DMS153 treated with DMSO at 0.1 percent for 48 hours (cell line): ENCODE measurements at regions not wholly inside any gene's neighbourhood (a gene's known extent, or its start where the extent isn't known, plus 50 kb on each side); places are given as distances from the start of the nearest gene placed in this dataset.

Experiments used
- DNase-seq: peaks from one replicate; lab custom pipeline; 2025; ENCODE audit not compliant: unreplicated experiment; lab: John Stamatoyannopoulos, UW

DNA sequence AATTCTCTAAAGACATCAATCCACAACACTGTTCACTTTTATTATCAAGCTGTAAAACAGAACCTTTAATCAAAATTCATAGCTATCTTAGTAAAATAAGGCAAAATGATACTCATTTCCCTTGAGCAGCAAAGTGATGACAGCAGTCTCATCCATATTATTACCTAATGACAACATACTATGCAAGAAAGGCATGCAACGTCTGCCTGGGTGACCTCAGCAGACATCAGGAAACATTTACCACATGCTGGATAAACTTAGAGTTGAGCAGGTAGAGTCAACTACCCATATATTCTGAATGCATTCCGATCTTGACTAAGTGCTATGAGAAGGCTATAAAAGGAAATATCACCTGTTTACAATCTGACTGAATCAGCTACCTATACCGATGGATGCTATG, 145.1 kb downstream of the SIPA1L2 start:
- DNase-seq = no peak

DNA sequence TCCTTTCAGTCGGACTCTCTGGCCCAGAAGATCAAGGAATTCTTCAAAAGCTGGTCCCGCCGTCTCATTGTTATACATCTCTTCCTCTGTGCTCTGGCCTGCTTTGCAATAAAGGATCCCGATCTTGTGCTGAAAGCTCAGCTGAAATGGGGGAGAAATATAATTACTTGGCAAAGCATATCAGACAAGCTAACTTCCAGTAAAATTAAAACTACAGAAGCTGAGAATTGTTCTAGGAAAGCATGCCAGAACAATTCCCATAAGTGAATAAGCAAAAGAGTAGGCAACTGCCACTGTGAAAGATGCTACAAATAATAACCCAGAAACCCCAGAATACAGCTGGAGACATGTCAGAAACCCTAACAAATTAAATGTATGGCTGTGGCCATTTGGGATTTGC, 146.1 kb downstream of the SIPA1L2 start:
- DNase-seq = no peak

DNA sequence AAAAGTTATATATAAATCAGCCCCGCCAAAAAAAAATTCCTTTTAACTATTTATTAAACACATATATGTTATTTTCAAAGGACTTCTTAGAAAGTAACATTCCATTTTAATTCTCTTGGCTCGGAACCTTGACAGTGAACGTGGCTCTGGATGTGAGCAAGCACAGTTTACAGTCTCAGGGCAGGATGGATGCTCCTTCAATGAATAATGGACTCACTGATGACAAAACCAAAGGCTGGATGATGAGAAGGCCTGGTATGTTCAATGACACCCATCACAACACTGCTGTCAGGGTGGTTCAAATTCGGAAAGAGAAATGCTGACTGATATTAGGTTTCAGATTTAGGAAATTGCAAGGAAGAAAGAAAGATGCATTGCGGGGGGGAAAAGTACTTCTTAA, 148.8 kb downstream of the SIPA1L2 start:
- no peak for DNase-seq

DNA sequence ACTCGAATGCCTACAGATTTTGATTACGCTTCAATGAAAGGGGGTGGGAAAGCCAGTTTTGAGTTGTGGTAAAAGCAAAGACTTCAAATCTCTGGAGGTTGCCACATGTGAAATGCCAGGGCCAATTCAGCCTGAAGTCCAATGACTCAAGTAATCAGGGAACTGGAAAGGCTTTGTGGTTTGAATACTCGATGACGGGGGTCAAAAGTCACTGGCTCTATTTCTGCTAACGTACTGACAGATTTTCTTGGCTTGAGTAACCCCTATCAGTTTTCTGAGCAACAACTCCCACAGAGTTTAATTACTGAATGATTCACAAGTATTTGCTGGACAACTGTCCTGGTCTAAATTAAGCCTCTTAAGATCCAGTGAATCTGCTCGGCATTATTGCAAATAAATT, 152.2 kb downstream of the SIPA1L2 start:
- no peak for DNase-seq

- no peak for DNase-seq
These were observed 153.4 kb downstream of the SIPA1L2 start for GRCh38 chr1:232476538-232476950.

DNA sequence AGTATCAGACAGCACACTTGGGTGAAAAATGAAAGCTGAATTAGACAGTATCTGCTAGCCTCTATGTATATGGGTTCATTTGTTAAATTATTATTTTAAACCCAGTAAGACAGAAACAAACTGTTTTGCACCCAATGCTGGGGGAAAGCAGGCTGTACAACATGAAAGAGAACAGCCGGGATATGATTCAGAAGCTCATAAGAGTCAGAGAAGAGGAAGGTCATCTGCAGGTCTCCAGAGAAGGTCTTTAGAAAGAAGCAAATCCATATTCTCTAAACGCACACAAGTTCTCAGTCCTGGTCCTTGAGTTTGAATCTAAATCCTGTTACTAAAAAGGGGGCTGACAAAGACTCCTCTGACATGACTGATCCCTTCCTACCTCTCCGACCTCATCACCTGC, 155.1 kb downstream of the SIPA1L2 start:
- DNase-seq = no peak

DNA sequence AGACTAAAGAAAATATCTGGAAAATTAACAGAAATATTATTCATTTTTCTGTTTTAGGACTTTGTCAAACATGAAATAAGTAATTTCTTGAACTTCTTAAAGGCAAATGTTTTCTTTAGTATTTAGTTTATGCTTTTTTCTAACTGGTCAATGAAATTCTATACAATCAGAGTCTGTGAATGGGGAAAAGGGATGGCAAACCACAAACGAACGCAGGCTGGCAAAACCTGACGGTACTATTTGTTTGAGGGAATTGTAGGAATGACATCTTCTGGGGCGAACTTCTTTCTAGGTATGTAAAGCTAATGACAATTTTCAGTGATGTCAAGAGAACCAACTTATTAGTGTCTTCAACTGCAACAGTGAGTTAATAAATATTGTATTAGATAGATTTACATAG, 156.0 kb downstream of the SIPA1L2 start:
- no peak for DNase-seq

- no peak for DNase-seq
These were observed 156.6 kb downstream of the SIPA1L2 start for GRCh38 chr1:232473324-232473723.

DNA sequence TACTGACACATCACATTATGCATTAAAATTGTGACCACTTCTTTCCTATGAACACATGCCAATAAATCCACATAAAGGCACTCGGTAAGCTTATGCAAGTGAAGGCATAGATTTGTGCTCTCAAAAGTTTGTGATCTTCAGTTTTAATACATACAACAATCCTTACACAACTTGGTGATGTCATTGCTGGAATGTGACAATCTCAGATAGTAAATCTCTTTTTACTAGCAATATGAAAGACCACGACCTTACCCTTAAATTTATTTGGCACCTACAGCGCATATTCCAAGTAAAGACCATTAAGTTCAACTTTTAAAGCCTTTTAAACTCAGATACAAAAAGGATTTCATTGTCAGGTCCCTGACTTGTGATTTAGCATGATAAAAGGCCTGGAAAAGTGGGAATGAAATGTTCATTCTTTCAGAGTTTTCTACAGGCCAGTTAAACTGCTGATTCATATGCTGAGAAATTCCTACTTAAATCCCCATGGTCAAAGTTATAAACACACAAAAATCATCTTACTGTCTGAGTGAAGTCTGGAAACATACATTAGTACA, 157.4 kb downstream of the SIPA1L2 start:
- DNase-seq = no peak

- DNase-seq = no peak
These were observed 158.7 kb downstream of the SIPA1L2 start for GRCh38 chr1:232471250-232471649.

GRCh38 chr1:232470711-232471110, 159.2 kb downstream of the SIPA1L2 start:
- DNase-seq = no peak

GRCh38 chr1:232468249-232468648, 161.7 kb downstream of the SIPA1L2 start:
- DNase-seq = no peak

DNA sequence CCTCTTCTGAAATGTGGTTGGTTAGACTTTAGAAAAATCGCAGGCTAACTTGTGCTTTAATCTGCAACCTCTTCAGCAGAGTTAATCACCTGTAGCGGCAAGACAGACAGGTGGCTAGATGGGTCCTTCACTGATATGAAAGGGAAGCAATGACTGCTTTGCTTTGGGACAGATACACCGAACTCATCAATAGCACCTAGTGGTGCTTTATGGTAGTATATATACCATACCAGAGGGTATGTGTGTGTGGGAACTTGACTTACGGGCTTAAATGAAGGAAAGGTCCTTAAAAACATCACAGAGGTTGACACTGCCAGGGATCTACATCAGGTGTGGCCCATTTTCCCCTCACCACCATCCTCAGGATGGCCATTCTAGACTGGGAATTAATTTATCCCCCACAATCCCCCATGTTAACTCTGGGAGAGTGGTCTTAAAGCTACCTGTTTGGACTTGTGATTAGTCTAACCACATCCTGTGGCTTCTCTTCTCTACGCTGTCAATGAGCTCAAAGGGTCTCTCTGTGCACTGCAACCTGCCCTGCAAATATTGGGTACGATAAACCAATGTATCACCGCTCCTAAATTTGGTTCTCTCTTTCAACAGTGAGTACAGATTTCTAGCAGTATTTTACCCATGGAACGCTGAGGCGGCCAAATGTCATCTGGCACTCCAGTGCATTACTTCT, 162.7 kb downstream of the SIPA1L2 start:
- DNase-seq = no peak

DNA sequence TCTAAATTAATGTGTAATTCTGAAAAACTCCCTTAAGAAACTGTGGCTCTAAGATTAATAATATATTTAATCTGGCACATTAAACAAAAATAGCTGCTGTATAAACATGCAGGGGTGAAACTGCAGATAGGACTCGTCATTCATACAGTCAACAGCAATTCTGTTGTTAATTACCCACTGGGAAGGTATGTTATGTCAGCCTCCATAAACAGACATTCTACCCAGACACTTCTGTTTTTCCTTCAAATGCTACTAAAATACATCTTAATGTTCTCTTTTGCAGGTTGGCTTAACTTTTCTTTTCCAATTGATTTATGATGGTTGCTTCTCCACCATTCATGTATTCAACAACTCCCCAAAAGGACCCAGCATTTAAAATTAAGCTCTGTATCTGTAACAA, 165.6 kb downstream of the SIPA1L2 start:
- no peak for DNase-seq

DNA sequence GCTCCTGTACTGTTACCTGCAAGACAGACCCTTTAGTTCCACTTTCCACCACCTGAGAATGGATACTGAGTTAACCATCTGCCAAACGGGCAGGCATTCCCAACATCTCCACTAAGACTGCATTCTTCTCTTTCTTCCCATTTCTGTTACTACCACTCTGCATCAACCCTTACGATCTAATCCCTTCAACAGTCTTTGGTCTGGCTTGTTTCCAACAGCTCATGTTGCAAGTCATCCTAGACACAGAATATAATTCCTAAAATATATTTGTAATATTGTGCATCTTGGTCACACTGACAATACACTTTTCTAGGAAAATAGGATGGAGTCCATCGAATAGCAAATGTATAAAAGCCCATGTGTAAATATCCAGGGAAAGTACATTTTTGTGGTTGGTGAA, 166.7 kb downstream of the SIPA1L2 start:
- no peak for DNase-seq

DNA sequence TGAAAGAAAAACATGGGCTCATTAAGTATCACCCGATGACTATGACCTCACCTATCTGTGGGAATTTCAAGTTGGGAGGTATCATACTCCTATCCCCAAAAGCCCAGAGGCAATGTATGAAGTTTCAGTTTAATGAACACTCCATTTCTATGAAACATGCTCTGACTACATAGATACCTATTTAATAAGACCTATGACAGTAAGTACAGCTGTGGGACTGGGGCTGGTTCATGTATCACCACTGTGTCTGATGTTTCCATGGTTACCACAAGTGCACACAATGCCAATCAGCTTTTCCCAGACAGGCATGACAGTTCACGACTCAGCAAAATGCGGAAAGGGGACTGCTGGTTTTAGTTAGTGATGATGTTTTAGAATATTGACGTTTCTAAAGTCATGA, 167.7 kb downstream of the SIPA1L2 start:
- DNase-seq = no peak

DNA sequence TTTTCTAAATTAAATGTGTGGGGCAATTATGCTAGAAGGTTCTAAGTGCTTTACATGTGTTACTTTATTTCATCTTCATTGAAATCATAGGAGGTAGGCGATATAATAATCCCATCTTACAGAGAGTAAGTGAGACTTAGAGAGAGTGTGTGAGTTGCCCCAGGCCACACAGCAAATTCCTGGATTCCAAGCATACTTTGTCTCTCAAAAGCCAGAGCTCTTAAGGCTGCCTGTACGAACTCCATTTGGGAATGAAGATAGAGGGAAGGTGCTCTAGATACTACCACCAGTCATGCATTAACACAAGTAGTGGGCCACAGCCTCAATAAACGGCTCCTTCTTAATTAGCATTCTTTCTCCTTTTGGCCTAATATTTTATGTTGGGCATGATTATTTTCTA, 170.1 kb downstream of the SIPA1L2 start:
- no peak for DNase-seq

- no peak for DNase-seq
These were observed 170.8 kb downstream of the SIPA1L2 start for GRCh38 chr1:232459087-232459486.

DNA sequence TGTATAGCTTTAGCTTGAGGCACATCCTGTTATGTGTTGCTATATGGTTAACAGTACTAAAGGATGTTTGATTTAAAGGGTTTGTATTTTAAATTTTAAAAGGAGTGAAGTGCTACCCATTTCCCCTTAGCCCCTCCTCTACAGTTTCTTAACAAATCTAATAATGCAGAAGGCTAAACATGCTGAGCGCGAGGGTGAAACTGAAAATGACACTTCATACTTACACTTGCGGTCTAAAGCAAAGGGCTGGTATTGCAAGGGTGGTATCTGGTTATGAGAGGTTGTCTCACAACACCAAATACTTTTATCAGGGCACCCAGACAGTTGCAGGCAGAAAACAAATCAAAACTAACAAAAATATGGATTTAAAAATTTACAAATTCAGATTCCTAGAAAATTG, 172.3 kb downstream of the SIPA1L2 start:
- no peak for DNase-seq

GRCh38 chr1:232456714-232457113, 173.2 kb downstream of the SIPA1L2 start:
- no peak for DNase-seq

GRCh38 chr1:232454227-232454886, 175.6 kb downstream of the SIPA1L2 start:
- DNase-seq = no peak

DNA sequence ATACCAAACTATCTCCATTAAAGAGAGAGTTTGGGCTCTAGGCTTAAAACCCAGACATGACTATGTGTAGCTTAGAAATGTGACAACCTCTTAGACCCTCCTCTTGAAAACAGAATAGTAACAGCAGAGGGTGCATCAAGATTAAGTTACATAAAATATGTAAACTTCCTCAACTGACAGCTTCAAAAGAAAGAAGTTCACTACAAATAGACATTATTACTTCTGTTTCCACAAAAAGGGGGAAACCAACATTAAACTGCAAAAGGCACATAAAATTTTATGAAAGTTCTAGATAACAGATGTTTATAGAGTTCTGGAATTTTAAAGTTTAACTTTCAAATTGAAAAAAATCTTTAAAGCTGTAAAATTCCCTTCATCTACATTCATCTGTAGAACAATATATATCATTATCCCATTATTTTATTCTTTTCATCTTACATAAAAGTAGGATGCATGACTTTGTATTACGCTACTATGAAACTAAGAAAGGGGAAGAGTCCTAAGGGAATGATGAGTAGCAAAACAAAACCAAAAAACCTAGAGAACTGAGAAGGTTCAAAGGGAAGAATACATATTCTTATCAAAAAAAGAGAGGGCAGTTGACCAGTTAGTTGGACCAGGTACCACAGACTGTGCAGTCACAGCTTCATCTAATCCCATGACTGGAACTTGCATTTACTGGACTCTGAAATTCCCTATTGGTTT, 177.0 kb downstream of the SIPA1L2 start:
- no peak for DNase-seq
